Nephron (organoid): ENCODE measurements at regions not wholly inside any gene's neighbourhood (a gene's known extent, or its start where the extent isn't known, plus 50 kb on each side); places are given as distances from the start of the nearest gene placed in this dataset.

ENCODE experiments used
- H3K27ac Mint-ChIP-seq, 3 experiments: 2 replicates each; pipeline ENCODE4 v1.8.0; 2020; ENCODE audit warnings: mixed read lengths in 3 of 3, mild to moderate bottlenecking in 2 of 3, moderate library complexity in 1 of 3
- H3K27me3 Mint-ChIP-seq: 2 replicates; pipeline ENCODE4 v1.8.0; 2021; ENCODE audit warnings: low read depth, mild to moderate bottlenecking, moderate library complexity, mixed read lengths
- H3K36me3 Mint-ChIP-seq: 2 replicates; pipeline ENCODE4 v1.8.0; 2020; ENCODE audit warnings: low read depth, mixed read lengths
- H3K4me1 Mint-ChIP-seq: 2 replicates; pipeline ENCODE4 v1.8.0; 2020; ENCODE audit warnings: mixed read lengths
- H3K4me3 Mint-ChIP-seq, 3 experiments: 2 replicates each; pipeline ENCODE4 v1.8.0; 2020; ENCODE audit warnings: mild to moderate bottlenecking in 3 of 3, mixed read lengths in 3 of 3, moderate library complexity in 2 of 3
- H3K9me3 Mint-ChIP-seq: 2 replicates; pipeline ENCODE4 v1.8.0; 2020; ENCODE audit warnings: mixed read lengths
- TF ChIP-seq, protein P1 (sequence below), 3 experiments: fragments of 200-600 bp; sonication (generic); IDR thresholded peaks; one replicate each; pipeline ENCODE4 v1.5.0; 2021; ENCODE audit warnings: antibody characterized with exemption in 3 of 3; ENCODE audit not compliant: unreplicated experiment in 3 of 3

DNA sequence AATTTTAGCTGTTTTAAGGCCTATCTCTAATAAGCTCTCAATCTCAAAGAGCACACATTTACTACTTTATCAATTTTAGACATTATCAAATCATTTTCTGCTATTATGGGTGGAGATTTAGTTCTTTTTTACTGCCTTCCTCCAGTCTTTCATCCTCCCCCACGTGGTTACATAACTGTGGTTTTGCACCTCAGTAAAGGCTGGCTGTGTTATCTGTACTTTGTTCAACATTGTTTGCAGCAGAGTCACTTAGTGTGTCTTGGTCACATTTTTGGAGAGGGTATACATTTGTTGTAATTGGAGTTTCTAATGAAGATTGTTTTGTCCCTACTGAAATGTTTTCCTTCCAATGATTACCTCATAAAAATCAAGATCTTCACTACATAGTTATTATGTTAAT, 549.6 kb upstream of the CELF4 start:
- H3K27me3 Mint-ChIP-seq: no peaks in the 10 kb centered on the region
- H3K4me1 Mint-ChIP-seq: no peaks in the 10 kb centered on the region
- H3K9me3 Mint-ChIP-seq: peaks cover 5% of the 10 kb centered on the region
- H3K36me3 Mint-ChIP-seq: no peaks in the 10 kb centered on the region
- H3K4me3 Mint-ChIP-seq: no peak overlapping the region
- no peak overlapping the region for H3K27ac Mint-ChIP-seq
- TF ChIP-seq, protein P1, sequence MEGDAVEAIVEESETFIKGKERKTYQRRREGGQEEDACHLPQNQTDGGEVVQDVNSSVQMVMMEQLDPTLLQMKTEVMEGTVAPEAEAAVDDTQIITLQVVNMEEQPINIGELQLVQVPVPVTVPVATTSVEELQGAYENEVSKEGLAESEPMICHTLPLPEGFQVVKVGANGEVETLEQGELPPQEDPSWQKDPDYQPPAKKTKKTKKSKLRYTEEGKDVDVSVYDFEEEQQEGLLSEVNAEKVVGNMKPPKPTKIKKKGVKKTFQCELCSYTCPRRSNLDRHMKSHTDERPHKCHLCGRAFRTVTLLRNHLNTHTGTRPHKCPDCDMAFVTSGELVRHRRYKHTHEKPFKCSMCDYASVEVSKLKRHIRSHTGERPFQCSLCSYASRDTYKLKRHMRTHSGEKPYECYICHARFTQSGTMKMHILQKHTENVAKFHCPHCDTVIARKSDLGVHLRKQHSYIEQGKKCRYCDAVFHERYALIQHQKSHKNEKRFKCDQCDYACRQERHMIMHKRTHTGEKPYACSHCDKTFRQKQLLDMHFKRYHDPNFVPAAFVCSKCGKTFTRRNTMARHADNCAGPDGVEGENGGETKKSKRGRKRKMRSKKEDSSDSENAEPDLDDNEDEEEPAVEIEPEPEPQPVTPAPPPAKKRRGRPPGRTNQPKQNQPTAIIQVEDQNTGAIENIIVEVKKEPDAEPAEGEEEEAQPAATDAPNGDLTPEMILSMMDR (IDR thresholded peaks at IDR 0.05; ENCODE audit: unreplicated experiment in 3 of 3): no peak

DNA sequence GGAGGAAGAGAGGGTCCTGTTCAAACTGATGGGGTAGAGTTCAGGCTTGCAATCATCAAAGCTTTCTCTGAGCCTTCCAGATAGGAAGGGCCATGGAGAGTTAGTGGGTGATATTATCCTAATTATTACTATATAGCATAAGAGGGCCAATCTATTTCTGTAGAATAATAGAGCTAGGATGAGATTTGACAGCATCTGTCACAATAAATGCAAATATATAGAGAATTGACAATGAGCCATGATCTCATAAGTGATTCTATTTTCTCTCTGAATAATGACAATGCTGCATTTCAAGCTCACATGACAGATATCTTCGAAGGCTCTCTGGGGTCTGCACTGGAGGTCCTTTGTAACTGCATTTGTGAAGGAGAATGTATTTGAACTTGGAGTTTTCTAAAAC, 521.9 kb upstream of the CELF4 start:
- TF ChIP-seq, protein P1 (IDR thresholded peaks at IDR 0.05; ENCODE audit: unreplicated experiment in 3 of 3): no peak
- no peaks in the 10 kb centered on the region for H3K27me3 Mint-ChIP-seq

DNA sequence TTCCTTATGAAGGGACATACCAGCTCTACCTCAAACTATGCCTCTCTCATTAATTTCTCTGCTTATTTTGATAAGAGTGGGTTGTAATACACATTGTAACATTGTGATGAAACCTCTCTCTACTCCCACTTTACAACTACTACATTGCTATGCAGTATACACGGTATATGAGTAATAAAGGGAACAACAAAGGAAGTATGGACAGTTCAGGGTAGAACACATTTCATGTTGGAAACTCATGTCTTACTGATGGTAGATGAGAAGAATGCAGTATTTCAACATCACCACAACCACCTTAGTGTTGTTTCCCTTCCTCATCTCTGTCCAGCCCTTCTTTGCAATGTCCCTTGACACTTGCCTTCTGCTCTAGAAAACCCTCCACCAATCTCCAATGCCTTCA, 515.9 kb upstream of the CELF4 start:
- Mint-ChIP-seq H3K27ac (no peak overlapping the region), H3K36me3 (no peaks in the 10 kb centered on the region), H3K9me3 (peaks cover 2% of the 10 kb centered on the region), H3K4me1 (no peaks in the 10 kb centered on the region), H3K27me3 (no peaks in the 10 kb centered on the region), H3K4me3 (no peak overlapping the region)
- TF ChIP-seq, protein P1 (IDR thresholded peaks at IDR 0.05; ENCODE audit: unreplicated experiment in 3 of 3): no peak

More for the DNA sequence above, 521.9 kb upstream of the CELF4 start:
- Mint-ChIP-seq H3K4me1 (no peaks in the 10 kb centered on the region), H3K9me3 (no peaks in the 10 kb centered on the region), H3K27ac (no peak overlapping the region), H3K4me3 (no peak overlapping the region), H3K36me3 (no peaks in the 10 kb centered on the region)

DNA sequence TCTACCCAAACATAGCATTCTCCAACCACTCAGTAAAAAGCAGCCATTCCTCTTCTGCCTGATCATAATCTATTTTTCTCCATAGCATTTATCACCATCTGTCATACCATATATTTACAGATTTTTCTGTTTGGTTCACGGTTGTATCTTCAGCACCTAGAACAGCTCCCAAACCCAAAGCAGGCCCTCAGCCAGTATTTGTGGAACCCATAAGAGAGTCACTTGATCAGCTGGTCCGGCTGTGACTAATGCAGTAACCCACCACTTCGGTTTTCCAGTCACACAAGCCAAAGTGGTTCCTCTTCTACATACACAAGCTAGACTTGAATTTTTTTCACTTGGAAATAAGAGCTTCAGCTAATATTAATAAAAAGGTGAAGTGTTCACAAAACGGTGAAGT, 511.6 kb upstream of the CELF4 start:
- H3K36me3 Mint-ChIP-seq: no peaks in the 10 kb centered on the region
- no peaks in the 10 kb centered on the region for H3K27me3 Mint-ChIP-seq
- no peaks in the 10 kb centered on the region for H3K4me1 Mint-ChIP-seq
- TF ChIP-seq, protein P1 (IDR thresholded peaks at IDR 0.05; ENCODE audit: unreplicated experiment in 3 of 3): no peak
- H3K27ac Mint-ChIP-seq: no peak overlapping the region
- no peak overlapping the region for H3K4me3 Mint-ChIP-seq
- H3K9me3 Mint-ChIP-seq: peaks cover 2% of the 10 kb centered on the region

DNA sequence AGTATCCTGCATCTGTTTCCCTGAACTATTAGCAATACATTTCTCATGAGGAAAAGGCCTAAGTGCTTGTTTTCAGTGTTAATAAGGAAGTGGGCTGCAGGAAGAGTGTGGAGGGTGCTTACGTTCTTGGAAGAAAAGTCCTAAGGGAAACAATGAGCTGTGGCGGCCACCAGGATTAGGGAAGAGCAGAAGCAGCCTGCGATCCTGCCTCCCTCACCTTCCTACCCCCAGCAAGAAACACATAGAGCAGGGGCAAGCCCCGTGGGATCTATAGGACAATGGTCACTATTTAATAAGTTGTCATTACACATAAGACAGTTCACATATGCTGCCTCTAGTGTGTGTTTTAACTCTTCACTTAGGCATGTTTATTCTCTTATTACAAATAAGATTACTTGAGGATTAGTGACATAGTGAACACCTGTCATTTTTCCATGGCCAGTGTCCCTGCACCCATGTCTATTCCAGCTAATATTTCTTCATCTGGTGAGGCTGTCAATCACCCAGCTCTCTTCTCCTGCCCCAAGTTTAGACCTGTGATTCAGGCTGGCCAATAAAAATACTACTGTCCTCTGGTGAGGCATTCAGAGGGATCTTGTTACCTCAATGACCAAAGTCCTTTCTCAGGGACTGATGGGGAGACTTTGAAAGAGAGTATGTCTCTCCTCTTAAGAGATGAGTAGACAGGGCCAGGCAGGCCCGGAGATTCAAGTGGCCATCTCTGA, 510.9 kb upstream of the CELF4 start:
- H3K4me1 Mint-ChIP-seq: no peaks in the 10 kb centered on the region
- no peak overlapping the region for H3K27ac Mint-ChIP-seq
- TF ChIP-seq, protein P1 (IDR thresholded peaks at IDR 0.05; ENCODE audit: unreplicated experiment in 3 of 3): no peak
- H3K27me3 Mint-ChIP-seq: no peaks in the 10 kb centered on the region
- no peaks in the 10 kb centered on the region for H3K36me3 Mint-ChIP-seq
- peaks cover 2% of the 10 kb centered on the region for H3K9me3 Mint-ChIP-seq
- H3K4me3 Mint-ChIP-seq: no peak overlapping the region

DNA sequence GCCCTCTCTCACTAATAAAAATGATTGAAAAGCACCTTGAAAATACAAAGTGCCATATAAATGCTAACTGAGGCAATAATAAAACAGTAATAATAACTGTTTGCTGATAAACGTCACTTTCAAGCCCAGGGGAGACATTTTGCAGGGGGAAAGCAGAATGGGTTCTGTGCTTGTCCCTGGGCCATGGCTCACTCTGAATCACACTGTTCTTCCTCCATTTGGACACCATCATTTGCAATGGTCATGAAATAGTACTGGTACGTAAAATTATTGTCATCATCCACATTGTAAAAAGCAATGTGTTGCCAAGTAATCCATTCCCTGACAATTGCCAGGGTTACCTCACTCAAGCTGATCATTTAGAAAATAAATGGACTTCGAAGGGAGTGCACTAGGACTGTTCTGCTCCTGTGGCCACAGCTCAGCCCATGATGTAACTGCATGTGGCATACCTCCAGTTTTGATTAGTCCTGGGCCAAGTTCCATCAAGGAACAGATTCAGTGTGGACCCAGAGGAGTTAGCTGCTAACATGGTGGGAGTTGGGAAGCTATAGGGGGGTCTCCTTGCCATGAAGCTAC, 508.8 kb upstream of the CELF4 start:
- TF ChIP-seq, protein P1 (IDR thresholded peaks at IDR 0.05; ENCODE audit: unreplicated experiment in 3 of 3): no peak
- H3K27ac Mint-ChIP-seq: no peak overlapping the region
- peaks cover 2% of the 10 kb centered on the region for H3K9me3 Mint-ChIP-seq
- H3K4me1 Mint-ChIP-seq: no peaks in the 10 kb centered on the region
- H3K36me3 Mint-ChIP-seq: no peaks in the 10 kb centered on the region
- H3K27me3 Mint-ChIP-seq: no peaks in the 10 kb centered on the region
- no peak overlapping the region for H3K4me3 Mint-ChIP-seq
